Gastroesophageal sphincter (tissue), 4 donors: ENCODE measurements at regions not wholly inside any gene's neighbourhood (a gene's known extent, or its start where the extent isn't known, plus 50 kb on each side); places are given as distances from the start of the nearest gene placed in this dataset.

Experiments
- ATAC-seq: fragments of 150-250 bp; one replicate; pipeline ENCODE4 v1.9.1; 2016; ENCODE audit warnings: mild to moderate bottlenecking, moderate library complexity
- H3K27ac ChIP-seq, 4 donors: fragments of 200-600 bp; sonication (generic) in 3 of 4; 1 replicate in 3 of 4; 2 replicates in 1 of 4; pipeline ENCODE4 v1.5.1; 2016 to 2019
- H3K27me3 ChIP-seq: fragments of 200-600 bp; sonication (generic); one replicate; pipeline ENCODE4 v1.5.1; 2019
- H3K36me3 ChIP-seq, 2 donors: fragments of 200-600 bp; sonication (generic); one replicate each; pipeline ENCODE4 v1.5.1; 2019; ENCODE audit warnings: control low read depth in 1 of 2
- H3K4me1 ChIP-seq, 3 donors: fragments of 200-600 bp; sonication (generic); 1 replicate in 2 of 3; 2 replicates in 1 of 3; pipeline ENCODE4 v1.5.1; 2016 to 2019; ENCODE audit warnings: control low read depth in 2 of 3
- H3K4me3 ChIP-seq, 2 donors: fragments of 200-600 bp; sonication (generic); one replicate each; pipeline ENCODE4 v1.5.1; 2019; ENCODE audit warnings: mild to moderate bottlenecking in 1 of 2, moderate library complexity in 1 of 2
- H3K9me3 ChIP-seq, 3 donors: fragments of 200-600 bp; sonication (generic); one replicate each; pipeline ENCODE4 v1.5.1; 2017 to 2019; ENCODE audit warnings: control low read depth in 2 of 3
- CTCF ChIP-seq, 4 experiments: fragments of 200-600 bp in 2 of 4; fragments of 450-650 bp in 2 of 4; sonication (generic) in 1 of 4; IDR thresholded peaks; one replicate each; pipeline ENCODE4 v1.5.1; 2017 to 2019; ENCODE audit warnings: antibody characterized with exemption in 4 of 4, mild to moderate bottlenecking in 2 of 4, moderate library complexity in 2 of 4
- EP300 ChIP-seq: sonication (generic); formaldehyde crosslinking; IDR thresholded peaks from one replicate; pipeline ENCODE4 v1.6.1; 2017; ENCODE audit warnings: antibody characterized with exemption, mild to moderate bottlenecking
- POLR2A ChIP-seq, 2 donors: fragments of 450-650 bp; IDR thresholded peaks; one replicate each; pipeline ENCODE4 v1.6.1; 2017; ENCODE audit warnings: antibody characterized with exemption in 2 of 2, mild to moderate bottlenecking in 2 of 2, moderate library complexity in 1 of 2
- POLR2AphosphoS5 ChIP-seq: sonication (generic); formaldehyde crosslinking; IDR thresholded peaks from one replicate; pipeline ENCODE4 v1.6.1; 2017; ENCODE audit warnings: antibody characterized with exemption
- WGBS, 2 donors: methylation state at CpG; one replicate each; pipeline ENCODE4 v1.1.5; 2018; ENCODE audit warnings: low coverage in 1 of 2; 5-methylcytosine and 5-hydroxymethylcytosine counted together

GRCh38 chr10:4102802-4103344 lies 317.9 kb upstream of the KLF6 start:
- 93% methylated on average over 2 of the region's 2 CpGs for WGBS, 2 donors
- TF ChIP-seq EP300 (no peak), CTCF (IDR thresholded peaks at IDR 0.05) (no peak), POLR2A (IDR thresholded peaks at IDR 0.05) (no peak), POLR2AphosphoS5 (no peak)
- Histone ChIP-seq H3K36me3 (no peaks in the 10 kb centered on the region), H3K4me1 (no peaks in the 10 kb centered on the region), H3K4me3 (no peak overlapping the region), H3K27me3 (no peaks in the 10 kb centered on the region), H3K27ac (no peak overlapping the region), H3K9me3 (no peaks in the 10 kb centered on the region)
- no peak for ATAC-seq

- no peaks in the 10 kb centered on the region for H3K9me3 ChIP-seq
- no peak overlapping the region for H3K27ac ChIP-seq
- no peaks in the 10 kb centered on the region for H3K4me1 ChIP-seq
- ATAC-seq = no peak
- no peaks in the 10 kb centered on the region for H3K27me3 ChIP-seq
- H3K4me3 ChIP-seq = no peak overlapping the region
- 86 to 92% methylated on average over 5 to 8 of the region's 8 CpGs for WGBS, 2 donors
- TF ChIP-seq POLR2AphosphoS5 (no peak), EP300 (no peak), CTCF (IDR thresholded peaks at IDR 0.05) (no peak), POLR2A (IDR thresholded peaks at IDR 0.05) (no peak)
- H3K36me3 ChIP-seq = no peaks in the 10 kb centered on the region
Measured at GRCh38 chr10:4101918-4102654, 317.1 kb upstream of the KLF6 start.

- TF ChIP-seq CTCF (IDR thresholded peaks at IDR 0.05) (no peak), POLR2A (IDR thresholded peaks at IDR 0.05) (no peak), POLR2AphosphoS5 (no peak), EP300 (no peak)
- Histone ChIP-seq H3K9me3 (no peaks in the 10 kb centered on the region), H3K27me3 (no peaks in the 10 kb centered on the region), H3K36me3 (no peaks in the 10 kb centered on the region), H3K4me1 (no peaks in the 10 kb centered on the region), H3K27ac (no peak overlapping the region), H3K4me3 (no peak overlapping the region)
- no peak for ATAC-seq
- 49 to 83% methylated on average over 2 to 4 of the region's 4 CpGs for WGBS, 2 donors
Measured at GRCh38 chr10:4100380-4100779, 315.4 kb upstream of the KLF6 start.

- H3K4me3 ChIP-seq = no peak overlapping the region
- no peaks in the 10 kb centered on the region for H3K9me3 ChIP-seq
- TF ChIP-seq CTCF (IDR thresholded peaks at IDR 0.05) (no peak), POLR2A (IDR thresholded peaks at IDR 0.05) (no peak), POLR2AphosphoS5 (no peak), EP300 (no peak)
- H3K36me3 ChIP-seq = no peaks in the 10 kb centered on the region
- H3K4me1 ChIP-seq = no peaks in the 10 kb centered on the region
- H3K27me3 ChIP-seq = no peaks in the 10 kb centered on the region
- ATAC-seq = no peak
- no peak overlapping the region for H3K27ac ChIP-seq
Measured at GRCh38 chr10:4099202-4099601, 314.2 kb upstream of the KLF6 start.

GRCh38 chr10:4095166-4095917 lies 310.3 kb upstream of the KLF6 start:
- TF ChIP-seq EP300 (no peak), POLR2A (IDR thresholded peaks at IDR 0.05) (no peak), CTCF (IDR thresholded peaks at IDR 0.05) (no peak), POLR2AphosphoS5 (no peak)
- 77 to 86% methylated on average over 5 to 6 of the region's 6 CpGs for WGBS, 2 donors
- H3K9me3 ChIP-seq = no peaks in the 10 kb centered on the region
- no peaks in the 10 kb centered on the region for H3K27me3 ChIP-seq
- H3K4me3 ChIP-seq = no peak overlapping the region
- no peaks in the 10 kb centered on the region for H3K4me1 ChIP-seq
- no peak for ATAC-seq
- no peaks in the 10 kb centered on the region for H3K36me3 ChIP-seq
- H3K27ac ChIP-seq = no peak overlapping the region
